ENCODE measurements at regions not wholly inside any gene's neighbourhood (a gene's known extent, or its start where the extent isn't known, plus 50 kb on each side); places are given as distances from the start of the nearest gene placed in this dataset.

DNA sequence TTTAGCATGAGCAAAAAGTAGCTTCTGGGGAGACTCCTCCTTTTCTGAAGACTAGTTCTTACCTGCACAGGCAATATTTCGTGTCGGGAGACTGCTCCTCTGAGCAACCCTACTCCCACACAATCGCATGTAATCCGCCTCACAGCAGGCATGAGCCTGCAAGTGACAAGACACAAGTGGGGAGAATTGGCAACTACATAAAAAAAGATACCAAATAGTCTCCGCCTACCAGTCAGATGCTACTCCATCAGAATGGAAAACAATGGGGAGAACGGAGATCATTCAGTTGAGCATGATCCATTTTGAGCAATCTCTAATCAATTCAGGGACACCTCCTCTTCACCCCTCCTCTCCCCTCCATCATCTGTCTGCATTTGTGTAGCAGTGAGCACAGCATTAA lies 321.0 kb downstream of the COG6 start:
- BruUV-seq (replicated peaks), result no TSS peak
- ChIA-PET CTCF (ENCODE audit: unreplicated experiment) (no interaction called here), POLR2A (no interaction called here)
- no peak for DNase-seq (ENCODE audit: low spot score)
- H3K79me2 ChIP-seq (ENCODE audit: insufficient read depth, low read depth, low read length), result no peaks in the 10 kb centered on the region
- intact Hi-C loops (cut with micrococcal nuclease; ENCODE audit: unreplicated experiment), result no loop called here
- TF ChIP-seq EZH2phosphoT487 (IDR thresholded peaks at IDR 0.05; ENCODE audit: borderline replicate concordance, low read depth, low read length), result no peak
- TF ChIP-seq, protein P1, sequence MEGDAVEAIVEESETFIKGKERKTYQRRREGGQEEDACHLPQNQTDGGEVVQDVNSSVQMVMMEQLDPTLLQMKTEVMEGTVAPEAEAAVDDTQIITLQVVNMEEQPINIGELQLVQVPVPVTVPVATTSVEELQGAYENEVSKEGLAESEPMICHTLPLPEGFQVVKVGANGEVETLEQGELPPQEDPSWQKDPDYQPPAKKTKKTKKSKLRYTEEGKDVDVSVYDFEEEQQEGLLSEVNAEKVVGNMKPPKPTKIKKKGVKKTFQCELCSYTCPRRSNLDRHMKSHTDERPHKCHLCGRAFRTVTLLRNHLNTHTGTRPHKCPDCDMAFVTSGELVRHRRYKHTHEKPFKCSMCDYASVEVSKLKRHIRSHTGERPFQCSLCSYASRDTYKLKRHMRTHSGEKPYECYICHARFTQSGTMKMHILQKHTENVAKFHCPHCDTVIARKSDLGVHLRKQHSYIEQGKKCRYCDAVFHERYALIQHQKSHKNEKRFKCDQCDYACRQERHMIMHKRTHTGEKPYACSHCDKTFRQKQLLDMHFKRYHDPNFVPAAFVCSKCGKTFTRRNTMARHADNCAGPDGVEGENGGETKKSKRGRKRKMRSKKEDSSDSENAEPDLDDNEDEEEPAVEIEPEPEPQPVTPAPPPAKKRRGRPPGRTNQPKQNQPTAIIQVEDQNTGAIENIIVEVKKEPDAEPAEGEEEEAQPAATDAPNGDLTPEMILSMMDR (conservative IDR thresholded peaks at IDR 0.05; ENCODE audit: low read length), result no peak
- H3K36me3 ChIP-seq (ENCODE audit: insufficient read depth, low read length), result no peaks in the 10 kb centered on the region
- H3K9me2 ChIP-seq (ENCODE audit: insufficient read depth, low read length), result no peaks in the 10 kb centered on the region
- H3K4me1 ChIP-seq (ENCODE audit: insufficient read depth, low read length, poor library complexity, severe bottlenecking), result no peaks in the 10 kb centered on the region
- no peak overlapping the region for H3K4me3 ChIP-seq (ENCODE audit: low read depth, low read length, poor library complexity, severe bottlenecking)
- no peak overlapping the region for H3K27ac ChIP-seq (ENCODE audit: low read depth, low read length, poor library complexity, severe bottlenecking)
- no peak overlapping the region for H3K4me2 ChIP-seq (ENCODE audit: low read length)
- no peaks in the 10 kb centered on the region; the same call in 1 of the 2 replicates for H3K9me3 ChIP-seq (ENCODE audit: low read length)
- H2AFZ ChIP-seq (ENCODE audit: low read length), result no peak overlapping the region
- H4K20me1 ChIP-seq (ENCODE audit: insufficient read depth, low read length), result no peaks in the 10 kb centered on the region

DNA sequence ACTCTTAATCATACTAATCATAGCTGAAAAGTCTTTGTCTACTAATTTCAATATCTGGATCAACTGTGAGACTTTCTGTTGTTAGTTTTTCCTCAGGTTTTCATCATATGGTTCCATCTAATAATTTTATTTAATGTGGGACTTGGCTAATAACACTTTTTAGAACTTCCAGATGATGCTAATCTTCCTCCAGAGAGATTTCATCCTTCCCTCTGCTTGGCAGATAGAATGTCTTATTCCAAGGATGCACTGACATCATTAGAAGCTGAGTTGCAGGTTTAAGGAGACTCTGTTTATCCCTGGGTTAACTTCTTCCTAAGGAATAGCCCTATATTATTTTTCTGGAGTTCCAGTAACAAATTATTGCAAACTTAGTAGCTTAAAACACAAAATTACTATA lies 325.6 kb downstream of the COG6 start:
- Histone ChIP-seq H3K27ac (ENCODE audit: low read depth, low read length, poor library complexity, severe bottlenecking) (no peak overlapping the region), H3K4me2 (ENCODE audit: low read length) (no peak overlapping the region), H4K20me1 (ENCODE audit: insufficient read depth, low read length) (no peaks in the 10 kb centered on the region), H3K4me3 (ENCODE audit: low read depth, low read length, poor library complexity, severe bottlenecking) (no peak overlapping the region), H3K9me2 (ENCODE audit: insufficient read depth, low read length) (no peaks in the 10 kb centered on the region), H2AFZ (ENCODE audit: low read length) (no peak overlapping the region), H3K36me3 (ENCODE audit: insufficient read depth, low read length) (no peaks in the 10 kb centered on the region), H3K9me3 (ENCODE audit: low read length) (no peaks in the 10 kb centered on the region), H3K79me2 (ENCODE audit: insufficient read depth, low read depth, low read length) (no peaks in the 10 kb centered on the region), H3K4me1 (ENCODE audit: insufficient read depth, low read length, poor library complexity, severe bottlenecking) (no peaks in the 10 kb centered on the region)
- DNase-seq (ENCODE audit: low spot score), result no peak
- TF ChIP-seq EZH2phosphoT487 (IDR thresholded peaks at IDR 0.05; ENCODE audit: borderline replicate concordance, low read depth, low read length), result no peak
- TF ChIP-seq, protein P1 (conservative IDR thresholded peaks at IDR 0.05; ENCODE audit: low read length), result no peak
- BruUV-seq (replicated peaks), result no TSS peak
- CTCF ChIA-PET (ENCODE audit: unreplicated experiment), result no interaction called here
- POLR2A ChIA-PET, result no interaction called here
- intact Hi-C loops (cut with micrococcal nuclease; ENCODE audit: unreplicated experiment), result no loop called here

DNA sequence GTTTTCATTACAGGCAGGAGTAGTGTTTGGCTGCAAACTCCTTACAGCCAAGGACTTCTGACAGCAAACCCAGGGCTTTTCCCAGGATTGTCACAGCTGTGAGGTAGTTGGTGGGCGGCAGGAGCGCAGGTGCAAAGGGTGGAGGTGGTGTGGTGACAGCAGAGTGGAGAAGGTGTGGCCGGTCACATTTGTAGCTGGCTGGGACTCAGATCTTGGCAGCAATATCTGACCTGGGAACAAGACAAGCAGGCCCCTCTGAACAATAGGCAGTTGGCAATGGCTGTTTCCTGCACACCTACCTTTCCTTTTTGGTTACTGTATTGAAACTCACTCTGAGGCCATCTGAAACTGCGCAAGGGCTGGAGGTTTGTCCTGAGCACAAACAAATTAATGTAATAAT lies 327.3 kb downstream of the COG6 start:
- no peaks in the 10 kb centered on the region for H4K20me1 ChIP-seq (ENCODE audit: insufficient read depth, low read length)
- POLR2A ChIA-PET, result interaction anchor here (0.6 to 0.7 kb wide), 2 partner anchors 18 to 388 kb away, joined by 3 read pairs; no protein-coding TSS in a partner anchor
- H3K9me3 ChIP-seq (ENCODE audit: low read length), result no peaks in the 10 kb centered on the region
- no peaks in the 10 kb centered on the region for H3K4me1 ChIP-seq (ENCODE audit: insufficient read depth, low read length, poor library complexity, severe bottlenecking)
- intact Hi-C loops (cut with micrococcal nuclease; ENCODE audit: unreplicated experiment), result no loop called here
- TF ChIP-seq, protein P1 (conservative IDR thresholded peaks at IDR 0.05; ENCODE audit: low read length), result no peak
- TF ChIP-seq EZH2phosphoT487 (IDR thresholded peaks at IDR 0.05; ENCODE audit: borderline replicate concordance, low read depth, low read length), result no peak
- no peak overlapping the region for H3K4me3 ChIP-seq (ENCODE audit: low read depth, low read length, poor library complexity, severe bottlenecking)
- CTCF ChIA-PET (ENCODE audit: unreplicated experiment), result no interaction called here
- H2AFZ ChIP-seq (ENCODE audit: low read length), result no peak overlapping the region
- H3K9me2 ChIP-seq (ENCODE audit: insufficient read depth, low read length), result no peaks in the 10 kb centered on the region
- no peak for DNase-seq (ENCODE audit: low spot score)
- no peaks in the 10 kb centered on the region for H3K79me2 ChIP-seq (ENCODE audit: insufficient read depth, low read depth, low read length)
- no peak overlapping the region for H3K4me2 ChIP-seq (ENCODE audit: low read length)
- H3K27ac ChIP-seq (ENCODE audit: low read depth, low read length, poor library complexity, severe bottlenecking), result no peak overlapping the region
- BruUV-seq (replicated peaks), result no TSS peak
- no peaks in the 10 kb centered on the region for H3K36me3 ChIP-seq (ENCODE audit: insufficient read depth, low read length)
